K562 (cell line): ENCODE measurements at regions not wholly inside any gene's neighbourhood (a gene's known extent, or its start where the extent isn't known, plus 50 kb on each side); places are given as distances from the start of the nearest gene placed in this dataset.

Experiments
- ADNP ChIP-seq: fragments of 200-800 bp; sonication (Bioruptor generic); IDR thresholded peaks from 2 replicates; pipeline ENCODE4 v1.6.1; 2016; ENCODE audit warnings: missing genetic modification characterization, missing compliant biosample characterization
- ARHGAP35 ChIP-seq: fragments of 450-650 bp; IDR thresholded peaks from 2 replicates; pipeline ENCODE4 v1.6.1; 2018; ENCODE audit not compliant: partially characterized antibody
- ATF2 ChIP-seq: sonication (generic); formaldehyde crosslinking; IDR thresholded peaks from 2 replicates; pipeline ENCODE4 v1.8.1; 2022; ENCODE audit warnings: missing genetic modification reagents
- BDP1 ChIP-seq: IDR thresholded peaks from 3 replicates; pipeline ENCODE4 v1.6.1; 2011; ENCODE audit not compliant: insufficient read length, insufficient read depth
- CBX5 ChIP-seq: IDR thresholded peaks from 2 replicates; pipeline ENCODE4 v1.6.1; 2014; ENCODE audit warnings: low read depth, borderline replicate concordance
- CHD1 ChIP-seq: fragments of 200-600 bp; sonication (generic); IDR thresholded peaks from one replicate; pipeline ENCODE4 v1.6.1; 2012; ENCODE audit warnings: mild to moderate bottlenecking, moderate library complexity, low read length, inconsistent platforms
- DNMT1 ChIP-seq: fragments of 450-650 bp; IDR thresholded peaks from 2 replicates; pipeline ENCODE4 v1.6.1; 2016; ENCODE audit warnings: antibody characterized with exemption, mild to moderate bottlenecking
- EP400 ChIP-seq: fragments of 450-650 bp; IDR thresholded peaks from 2 replicates; pipeline ENCODE4 v1.6.1; 2017; ENCODE audit warnings: antibody characterized with exemption, mild to moderate bottlenecking, moderate library complexity
- ETV1 ChIP-seq: fragments of 450-650 bp; conservative IDR thresholded peaks from 2 replicates; pipeline ENCODE4 v1.6.1; 2016; ENCODE audit warnings: missing genetic modification characterization, control low read depth, low read depth, missing compliant biosample characterization
- FOS ChIP-seq: IDR thresholded peaks from 3 replicates; pipeline ENCODE4 v1.6.1; 2011; ENCODE audit not compliant: insufficient read length; ENCODE audit errors: extremely low read depth
- MNT ChIP-seq, 2 experiments: fragments of 450-650 bp; conservative IDR thresholded peaks; 2 replicates each; pipeline ENCODE4 v1.6.1; 2017; ENCODE audit warnings: mild to moderate bottlenecking in 2 of 2, moderate library complexity in 2 of 2
- RFX7 ChIP-seq: fragments of 250-450 bp; sonication (Bioruptor Pico); IDR thresholded peaks from 2 replicates; pipeline ENCODE4 v1.5.1; 2021; ENCODE audit warnings: mild to moderate bottlenecking
- SRSF7 ChIP-seq: fragments of 200-400 bp; formaldehyde crosslinking; optimal IDR thresholded peaks from 2 replicates; pipeline ENCODE3; 2017; ENCODE audit warnings: mild to moderate bottlenecking, low read depth, low read length
- STAT5A ChIP-seq: IDR thresholded peaks from 2 replicates; pipeline ENCODE4 v1.6.1; 2012; ENCODE audit warnings: low read length, inconsistent platforms, borderline replicate concordance
- TRIM25 ChIP-seq: fragments of 450-650 bp; IDR thresholded peaks from 2 replicates; pipeline ENCODE4 v1.7.0; 2016; ENCODE audit warnings: borderline replicate concordance
- USF1 ChIP-seq: sonication (generic); formaldehyde crosslinking; IDR thresholded peaks from 2 replicates; pipeline ENCODE4 v1.9.0; 2022; ENCODE audit warnings: mild to moderate bottlenecking, missing genetic modification reagents
- ZC3H11A ChIP-seq: IDR thresholded peaks from 2 replicates; pipeline ENCODE4 v1.6.1; 2012; ENCODE audit warnings: low read depth, low read length, improper control_type of control experiment
- ZNF639 ChIP-seq, 2 experiments: fragments of 200-800 bp in 1 of 2; sonication (Bioruptor generic) in 1 of 2; sonication (generic) in 1 of 2; formaldehyde crosslinking in 1 of 2; IDR thresholded peaks in 1 of 2; conservative IDR thresholded peaks in 1 of 2; 2 replicates each; pipeline versions ENCODE4 v1.5.0 to v1.6.1; 2016 to 2020; ENCODE audit warnings: missing compliant biosample characterization in 1 of 2, missing genetic modification characterization in 1 of 2, missing genetic modification reagents in 1 of 2
- ZNF707 ChIP-seq: fragments of 250-450 bp; sonication (Bioruptor Pico); conservative IDR thresholded peaks from 2 replicates; pipeline ENCODE4 v1.8.0; 2022; ENCODE audit warnings: inconsistent platforms, mild to moderate bottlenecking, moderate library complexity
- ZNF740 ChIP-seq, 3 experiments: fragments of 200-800 bp in 1 of 3; sonication (Bioruptor generic) in 1 of 3; sonication (generic) in 1 of 3; formaldehyde crosslinking in 1 of 3; IDR thresholded peaks; 2 replicates each; pipeline versions ENCODE4 v1.6.1 to v1.8.0; 2016 to 2022; ENCODE audit warnings: mild to moderate bottlenecking in 2 of 3, missing compliant biosample characterization in 2 of 3, missing genetic modification characterization in 2 of 3, missing genetic modification reagents in 1 of 3

- TF ChIP-seq DNMT1 = no peak
- no peak for TF ChIP-seq STAT5A
- no peak for TF ChIP-seq RFX7
- no peak for TF ChIP-seq ETV1
- no peak for TF ChIP-seq SRSF7
- no peak for TF ChIP-seq CHD1
- no peak for TF ChIP-seq ZC3H11A
- no peak for TF ChIP-seq ZNF740 (CRISPR knock-in tag; IDR thresholded peaks at IDR 0.05)
- no peak for TF ChIP-seq ZNF740 (tag; IDR thresholded peaks at IDR 0.05)
- no peak for TF ChIP-seq ZNF639 (CRISPR knock-in tag; conservative IDR thresholded peaks at IDR 0.05 in 1 of 2, IDR thresholded peaks at IDR 0.05 in 1 of 2)
- no peak for TF ChIP-seq ATF2 (CRISPR knock-in tag)
- TF ChIP-seq ARHGAP35 = no peak
- no peak for TF ChIP-seq BDP1
- TF ChIP-seq CBX5 = no peak
- peak; percentile 74 to 86 for TF ChIP-seq MNT (conservative IDR thresholded peaks at IDR 0.05)
- TF ChIP-seq FOS = peak; percentile 79
- TF ChIP-seq ADNP (tag) = no peak
- TF ChIP-seq EP400 = peak; percentile 83
- TF ChIP-seq USF1 (CRISPR knock-in tag) = peak; percentile 99
- no peak for TF ChIP-seq ZNF707
- TF ChIP-seq TRIM25 = no peak
These were observed 50.3 kb upstream of the SLC6A6 start (continued) for GRCh38 chr3:14352002-14352627.
